OCI-LY7 (cell line): ENCODE measurements at regions not wholly inside any gene's neighbourhood (a gene's known extent, or its start where the extent isn't known, plus 50 kb on each side); places are given as distances from the start of the nearest gene placed in this dataset.

Experiments used
- BruUV-seq: library from RNA; stranded (reverse); fragments of 400-500 nt; replicated peaks from 2 replicates; lab custom pipeline; 2021; lab: Mats Ljungman, UMichigan
- CTCF ChIA-PET: fragments of 300-600 bp; sonication (Branson Sonifier 250); formaldehyde crosslinking; loops from one replicate; lab custom pipeline; 2022; ENCODE audit warnings: antibody characterized with exemption; ENCODE audit not compliant: unreplicated experiment; lab: Charles Lee
- POLR2A ChIA-PET: fragments of 300-600 bp; sonication (Branson Sonifier 250); formaldehyde crosslinking; loops from one replicate; lab custom pipeline; 2022; ENCODE audit warnings: antibody characterized with exemption; lab: Charles Lee
- DNase-seq: peaks from one replicate; pipeline ENCODE4 v3.0.0-alpha.2; 2015; ENCODE audit warnings: low spot score
- H2AFZ ChIP-seq: fragments of 200-600 bp; sonication (generic), shearing (Covaris generic); 2 replicates; pipeline ENCODE4 v1.6.1; 2014; ENCODE audit warnings: mild to moderate bottlenecking, antibody characterized with exemption, low read length, moderate library complexity
- H3K27ac ChIP-seq: fragments of 200-600 bp; sonication (generic); 2 replicates; pipeline ENCODE4 v1.5.1; 2014; ENCODE audit warnings: mixed run types, low read depth, mild to moderate bottlenecking, moderate library complexity, low read length, inconsistent platforms; ENCODE audit not compliant: poor library complexity, severe bottlenecking
- H3K36me3 ChIP-seq: fragments of 200-600 bp; sonication (generic); 2 replicates; pipeline ENCODE4 v1.6.1; 2014; ENCODE audit warnings: mild to moderate bottlenecking, antibody characterized with exemption, low read length, moderate library complexity, mixed read lengths; ENCODE audit not compliant: insufficient read depth
- H3K4me1 ChIP-seq: fragments of 200-600 bp; sonication (generic); 2 replicates; pipeline ENCODE4 v1.5.1; 2014; ENCODE audit warnings: mild to moderate bottlenecking, low read length; ENCODE audit not compliant: insufficient read depth, poor library complexity, severe bottlenecking
- H3K4me2 ChIP-seq: fragments of 200-600 bp; sonication (generic); 2 replicates; pipeline ENCODE4 v1.6.1; 2014; ENCODE audit warnings: mild to moderate bottlenecking, low read length
- H3K4me3 ChIP-seq: fragments of 200-600 bp; sonication (generic); 2 replicates; pipeline ENCODE4 v1.5.1; 2014; ENCODE audit warnings: mild to moderate bottlenecking, low read depth, low read length; ENCODE audit not compliant: poor library complexity, severe bottlenecking
- H3K79me2 ChIP-seq: fragments of 200-600 bp; sonication (generic); 2 replicates; pipeline ENCODE4 v1.6.1; 2016; ENCODE audit warnings: low read depth, mild to moderate bottlenecking, low read length, moderate library complexity, mixed read lengths; ENCODE audit not compliant: insufficient read depth
- H3K9me2 ChIP-seq: fragments of 200-600 bp; sonication (generic); 2 replicates; pipeline ENCODE4 v1.6.1; 2016; ENCODE audit warnings: mild to moderate bottlenecking, low read length, mixed read lengths; ENCODE audit not compliant: insufficient read depth
- H3K9me3 ChIP-seq: fragments of 200-600 bp; sonication (generic); 2 replicates; pipeline ENCODE4 v1.6.1; 2014; ENCODE audit warnings: mild to moderate bottlenecking, mixed run types, low read length, mixed read lengths
- H4K20me1 ChIP-seq: fragments of 200-600 bp; sonication (generic); 2 replicates; pipeline ENCODE4 v1.6.1; 2014; ENCODE audit warnings: mild to moderate bottlenecking, antibody characterized with exemption, low read length, moderate library complexity, mixed read lengths; ENCODE audit not compliant: insufficient read depth
- EZH2phosphoT487 ChIP-seq: fragments of 200-600 bp; sonication (generic); IDR thresholded peaks from 2 replicates; pipeline ENCODE4 v1.6.1; 2018; ENCODE audit warnings: low read depth, borderline replicate concordance, mild to moderate bottlenecking, mixed run types, antibody characterized with exemption, low read length, moderate library complexity, mixed read lengths
- intact Hi-C: fragments of 100-400 bp; cut with micrococcal nuclease; formaldehyde crosslinking; loops from one replicate; pipeline ENCODE4 v1.10.0; 2022; ENCODE audit not compliant: unreplicated experiment
- TF ChIP-seq, protein P1 (sequence below): fragments of 200-600 bp; sonication (generic); conservative IDR thresholded peaks from 2 replicates; pipeline ENCODE4 v1.5.1; 2014; ENCODE audit warnings: mild to moderate bottlenecking, antibody characterized with exemption, low read length, moderate library complexity, mixed read lengths

DNA sequence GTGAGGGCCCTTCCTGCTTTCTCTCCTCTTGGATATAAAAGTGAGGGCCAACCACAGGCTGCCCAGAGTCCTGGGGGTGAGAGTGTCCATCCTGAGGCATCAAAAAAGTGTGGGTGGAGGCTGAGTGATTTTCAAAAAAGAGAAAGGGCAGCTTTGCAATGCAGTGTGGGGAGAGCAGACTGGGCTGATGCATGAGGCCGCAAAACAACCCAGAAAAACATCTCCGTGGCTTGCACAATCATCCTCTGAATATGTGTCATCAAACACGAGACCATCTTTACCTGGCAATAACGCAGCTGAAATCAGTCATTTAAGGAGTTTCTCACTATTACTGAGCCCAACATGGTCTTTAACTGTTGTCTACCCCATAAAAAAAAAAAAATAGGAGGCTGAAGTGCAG is 191.2 kb upstream of the SOX4 start:
- TF ChIP-seq, protein P1, sequence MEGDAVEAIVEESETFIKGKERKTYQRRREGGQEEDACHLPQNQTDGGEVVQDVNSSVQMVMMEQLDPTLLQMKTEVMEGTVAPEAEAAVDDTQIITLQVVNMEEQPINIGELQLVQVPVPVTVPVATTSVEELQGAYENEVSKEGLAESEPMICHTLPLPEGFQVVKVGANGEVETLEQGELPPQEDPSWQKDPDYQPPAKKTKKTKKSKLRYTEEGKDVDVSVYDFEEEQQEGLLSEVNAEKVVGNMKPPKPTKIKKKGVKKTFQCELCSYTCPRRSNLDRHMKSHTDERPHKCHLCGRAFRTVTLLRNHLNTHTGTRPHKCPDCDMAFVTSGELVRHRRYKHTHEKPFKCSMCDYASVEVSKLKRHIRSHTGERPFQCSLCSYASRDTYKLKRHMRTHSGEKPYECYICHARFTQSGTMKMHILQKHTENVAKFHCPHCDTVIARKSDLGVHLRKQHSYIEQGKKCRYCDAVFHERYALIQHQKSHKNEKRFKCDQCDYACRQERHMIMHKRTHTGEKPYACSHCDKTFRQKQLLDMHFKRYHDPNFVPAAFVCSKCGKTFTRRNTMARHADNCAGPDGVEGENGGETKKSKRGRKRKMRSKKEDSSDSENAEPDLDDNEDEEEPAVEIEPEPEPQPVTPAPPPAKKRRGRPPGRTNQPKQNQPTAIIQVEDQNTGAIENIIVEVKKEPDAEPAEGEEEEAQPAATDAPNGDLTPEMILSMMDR = no peak
- no peak for TF ChIP-seq EZH2phosphoT487
- H3K9me2 ChIP-seq = no peaks in the 10 kb centered on the region
- no peaks in the 10 kb centered on the region for H3K36me3 ChIP-seq
- H2AFZ ChIP-seq = no peak overlapping the region
- H3K4me1 ChIP-seq = no peaks in the 10 kb centered on the region
- no peaks in the 10 kb centered on the region for H3K9me3 ChIP-seq
- H3K79me2 ChIP-seq = no peaks in the 10 kb centered on the region
- H3K27ac ChIP-seq = no peak overlapping the region
- BruUV-seq = no TSS peak
- H3K4me2 ChIP-seq = no peak overlapping the region
- CTCF ChIA-PET = no interaction called here
- intact Hi-C loops = no loop called here
- H4K20me1 ChIP-seq = no peaks in the 10 kb centered on the region
- H3K4me3 ChIP-seq = no peak overlapping the region
- no peak for DNase-seq
- POLR2A ChIA-PET = interaction anchor here (0.7 kb wide), 1 partner anchor 49 kb away, joined by 6 read pairs; no protein-coding TSS in a partner anchor

DNA sequence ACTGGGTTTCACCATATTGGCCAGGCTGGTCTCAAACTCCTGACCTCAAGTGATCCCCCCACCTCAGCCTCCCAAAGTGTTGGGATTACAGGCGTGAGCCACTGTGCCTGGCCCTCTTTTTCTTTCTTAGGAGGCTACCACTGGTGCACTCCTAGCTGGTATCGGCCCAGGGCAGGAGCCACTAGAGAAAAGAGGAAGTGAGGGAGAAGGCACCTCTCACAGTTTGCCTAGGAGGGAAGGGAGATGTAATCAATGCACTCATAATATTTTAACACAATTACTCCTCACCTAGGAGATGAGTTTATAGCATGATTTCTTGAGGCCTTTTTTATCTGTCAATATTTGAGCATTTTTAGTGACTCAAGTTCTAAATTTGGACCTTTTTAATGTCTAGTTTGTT is 189.0 kb upstream of the SOX4 start:
- Histone ChIP-seq H3K4me1 (no peaks in the 10 kb centered on the region), H3K4me3 (no peak overlapping the region), H3K4me2 (no peak overlapping the region), H4K20me1 (no peaks in the 10 kb centered on the region), H3K9me3 (no peaks in the 10 kb centered on the region), H3K9me2 (no peaks in the 10 kb centered on the region), H3K79me2 (no peaks in the 10 kb centered on the region), H3K36me3 (no peaks in the 10 kb centered on the region), H3K27ac (no peak overlapping the region), H2AFZ (no peak overlapping the region)
- POLR2A ChIA-PET = no interaction called here
- CTCF ChIA-PET = no interaction called here
- intact Hi-C loops = no loop called here
- BruUV-seq = no TSS peak
- TF ChIP-seq, protein P1 = no peak
- no peak for TF ChIP-seq EZH2phosphoT487
- DNase-seq = no peak

DNA sequence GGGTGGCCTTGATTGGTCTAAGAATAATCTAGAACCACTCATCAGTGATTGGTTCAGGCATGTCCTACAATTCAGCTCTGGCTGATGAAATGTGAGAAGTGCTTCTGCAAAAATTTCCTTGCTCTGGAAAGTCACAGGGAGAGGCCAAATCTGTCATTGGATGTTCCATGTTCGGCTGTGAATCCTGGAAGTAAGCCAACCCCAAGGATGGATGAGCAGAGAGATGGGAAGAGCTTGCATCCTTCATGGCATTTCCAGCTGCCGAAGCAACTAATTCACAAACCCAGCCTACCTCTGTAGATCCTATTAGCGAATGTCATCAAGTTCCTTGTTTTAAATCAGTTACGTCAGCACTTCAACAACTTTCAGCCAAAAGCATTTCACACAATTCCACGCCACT is 187.2 kb upstream of the SOX4 start:
- no peaks in the 10 kb centered on the region for H4K20me1 ChIP-seq
- no peaks in the 10 kb centered on the region for H3K4me1 ChIP-seq
- no peaks in the 10 kb centered on the region for H3K79me2 ChIP-seq
- no peak overlapping the region for H3K27ac ChIP-seq
- H3K9me2 ChIP-seq = no peaks in the 10 kb centered on the region
- CTCF ChIA-PET = no interaction called here
- POLR2A ChIA-PET = no interaction called here
- TF ChIP-seq EZH2phosphoT487 = no peak
- TF ChIP-seq, protein P1 = no peak
- no peak overlapping the region for H3K4me2 ChIP-seq
- H3K9me3 ChIP-seq = 0 out of 2 replicates have a peak, but pooled peaks cover 5% of the 10 kb centered on the region
- H2AFZ ChIP-seq = no peak overlapping the region
- intact Hi-C loops = no loop called here
- no peak for DNase-seq
- H3K36me3 ChIP-seq = no peaks in the 10 kb centered on the region
- no peak overlapping the region for H3K4me3 ChIP-seq
- no TSS peak for BruUV-seq
